HFF-Myc (cell line): ENCODE measurements at regions not wholly inside any gene's neighbourhood (a gene's known extent, or its start where the extent isn't known, plus 50 kb on each side); places are given as distances from the start of the nearest gene placed in this dataset.
"Not testable (repeated sequence)": the region's sequence is repeated elsewhere in the genome, so short reads cannot be mapped to it uniquely, and the experiment has no call there.

Experiments
- DNase-seq: peaks from one replicate; pipeline ENCODE4 v3.0.0-alpha.2; 2011; ENCODE audit warnings: low read depth; ENCODE audit errors: extremely low read depth
- H3K4me3 ChIP-seq: replicated peaks from 2 replicates; pipeline ENCODE4 v1.5.1; 2011; ENCODE audit warnings: low read depth, mild to moderate bottlenecking, control low read depth, low read length
- CTCF ChIP-seq: IDR thresholded peaks from 2 replicates; pipeline ENCODE4 v1.5.1; 2012; ENCODE audit warnings: mild to moderate bottlenecking, low read depth, low read length, control low read depth; ENCODE audit errors: missing control alignments

GRCh38 chr16:29130901-29131851, 146.3 kb downstream of the LAT start:
- DNase-seq, H3K4me3 ChIP-seq: not testable (repeated sequence)

GRCh38 chr16:29130131-29130711, 145.4 kb downstream of the LAT start:
- not testable (repeated sequence) for DNase-seq, H3K4me3 ChIP-seq

- DNase-seq, H3K4me3 ChIP-seq: not testable (repeated sequence)
These were observed 144.7 kb downstream of the LAT start for GRCh38 chr16:29129458-29130038.

- DNase-seq, H3K4me3 ChIP-seq: not testable (repeated sequence)
These were observed 144.0 kb downstream of the LAT start for GRCh38 chr16:29128732-29129457.

- not testable (repeated sequence) for H3K4me3 ChIP-seq, DNase-seq
These were observed 143.1 kb downstream of the LAT start for GRCh38 chr16:29127806-29128420.

GRCh38 chr16:29126616-29127015, 141.8 kb downstream of the LAT start:
- no peak for TF ChIP-seq CTCF
- no peak for DNase-seq

GRCh38 chr16:29126057-29126494, 141.2 kb downstream of the LAT start:
- no peak for DNase-seq
- no peak overlapping the region for H3K4me3 ChIP-seq
- no peak for TF ChIP-seq CTCF

More at GRCh38 chr16:29126616-29127015, 141.8 kb downstream of the LAT start:
- no peak overlapping the region for H3K4me3 ChIP-seq

GRCh38 chr16:29124828-29125227, 140.0 kb downstream of the LAT start:
- H3K4me3 ChIP-seq: no peak overlapping the region

GRCh38 chr16:29124162-29124561, 139.3 kb downstream of the LAT start:
- not testable (repeated sequence) for DNase-seq, H3K4me3 ChIP-seq

More at GRCh38 chr16:29124828-29125227, 140.0 kb downstream of the LAT start:
- no peak for TF ChIP-seq CTCF
- no peak for DNase-seq

- not testable (repeated sequence) for DNase-seq, H3K4me3 ChIP-seq
These were observed 135.8 kb downstream of the LAT start for GRCh38 chr16:29120680-29121079.

GRCh38 chr16:29118301-29118957, 133.6 kb downstream of the LAT start:
- not testable (repeated sequence) for DNase-seq, H3K4me3 ChIP-seq
